ENCODE measurements at regions not wholly inside any gene's neighbourhood (a gene's known extent, or its start where the extent isn't known, plus 50 kb on each side); places are given as distances from the start of the nearest gene placed in this dataset.

DNA sequence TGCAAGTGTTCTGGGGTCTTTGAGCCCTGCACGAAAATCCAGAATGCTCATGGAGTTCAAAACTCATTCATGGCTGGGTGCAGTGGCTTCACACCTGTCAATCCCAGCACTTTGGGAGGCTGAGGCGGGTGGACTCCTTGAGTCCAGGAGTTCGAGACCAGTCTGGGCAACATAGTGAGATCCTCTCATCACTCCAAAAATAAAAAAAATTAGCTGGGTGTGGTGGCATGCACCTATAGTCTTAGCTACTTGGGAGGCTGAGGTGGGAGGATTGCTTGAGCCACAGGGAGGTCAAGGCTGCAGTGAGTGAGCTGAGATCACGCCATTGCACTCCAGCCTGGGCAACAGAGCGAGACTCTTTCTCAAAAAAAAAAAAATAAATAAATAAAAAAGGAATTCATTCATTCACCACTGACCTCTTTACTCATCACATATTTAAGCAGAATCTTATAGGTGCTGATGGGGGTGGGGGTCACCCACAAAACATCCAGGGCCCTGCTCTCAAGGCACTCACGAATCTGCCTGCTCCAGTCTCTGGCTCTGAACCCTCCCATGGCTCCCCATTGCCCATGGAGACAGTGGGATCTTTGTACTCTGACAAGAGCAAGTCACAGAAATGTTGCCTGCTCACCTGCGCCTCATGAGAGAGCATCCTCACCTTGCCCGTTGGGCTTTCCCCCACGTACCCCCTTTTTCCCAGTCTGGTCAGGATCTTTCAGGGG, 76.7 kb upstream of the IER5L start:
- TF ChIP-seq POLR2A (IDR thresholded peaks at IDR 0.05; ENCODE audit: low read length) (no peak), GATA1 (IDR thresholded peaks at IDR 0.05; ENCODE audit: low read depth, low read length) (no peak)

Data from erythroblast (primary cell).